SKM-1 treated with dmso at 0.1 percent for 144 hours (cell line): ENCODE measurements at regions not wholly inside any gene's neighbourhood (a gene's known extent, or its start where the extent isn't known, plus 50 kb on each side); places are given as distances from the start of the nearest gene placed in this dataset.
A peak's percentile ranks its signal among the peaks of the same experiment; 100 is the strongest.

Experiments used
- DNase-seq: peaks from one replicate; lab custom pipeline; 2025; ENCODE audit not compliant: unreplicated experiment; lab: John Stamatoyannopoulos, UW

DNA sequence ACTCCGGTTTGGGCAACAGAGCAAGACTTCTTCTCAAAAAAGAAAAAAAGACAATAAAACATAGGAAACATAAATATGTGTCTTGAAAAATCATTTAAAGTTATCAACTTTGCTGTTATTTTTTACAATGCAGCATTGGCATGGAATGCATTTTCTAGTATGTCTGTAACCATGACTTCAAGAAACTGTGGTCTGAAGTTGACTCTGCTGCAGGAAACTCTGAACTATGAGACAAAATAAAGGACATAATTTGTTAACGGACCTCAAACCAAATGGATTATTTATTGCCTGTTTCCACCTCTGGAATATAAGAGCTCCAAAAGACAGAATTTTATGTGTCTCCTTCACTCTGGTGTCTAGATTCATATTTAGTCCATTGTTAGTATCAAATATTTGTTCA, 79.1 kb downstream of the TRIB2 start:
- DNase-seq = no peak

DNA sequence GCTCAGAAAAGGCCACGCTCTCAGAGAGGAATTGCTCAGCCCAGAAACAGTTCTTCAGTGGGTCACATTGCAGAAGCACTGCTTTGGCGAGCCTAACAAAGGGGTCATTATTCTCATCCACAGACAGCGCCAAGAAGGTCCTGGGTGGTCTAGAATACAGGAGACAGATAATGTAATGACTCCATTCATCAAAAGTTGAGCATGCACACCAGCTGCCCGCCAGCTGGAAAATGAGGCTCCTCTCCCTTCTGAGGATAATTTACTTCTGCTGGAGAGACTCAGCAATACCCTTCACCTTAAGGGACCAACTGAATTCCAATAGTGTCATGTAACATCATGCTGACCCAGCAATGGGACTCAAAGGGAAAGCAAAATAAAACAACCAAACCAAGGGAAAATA, 79.9 kb downstream of the TRIB2 start:
- DNase-seq = no peak

DNA sequence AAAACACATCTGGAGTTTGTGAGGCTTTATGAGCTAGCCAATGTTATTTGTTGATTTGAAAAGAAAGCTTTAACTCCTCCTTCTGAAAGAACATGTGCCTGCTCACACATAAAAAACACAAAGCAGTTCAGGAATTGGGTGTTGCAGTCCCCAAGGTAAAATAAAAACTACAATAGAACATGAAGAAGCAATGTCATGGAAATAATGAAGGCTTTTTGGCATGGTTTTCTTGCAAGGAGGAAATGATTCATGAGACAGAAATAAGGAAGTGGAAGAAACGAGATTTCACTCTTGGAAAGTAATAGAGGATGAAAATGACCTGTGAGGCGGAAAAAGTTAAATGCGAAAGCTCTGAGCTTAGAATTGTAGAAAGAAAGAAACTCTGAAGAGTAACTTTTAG, 81.1 kb downstream of the TRIB2 start:
- DNase-seq = peak; percentile 73

DNA sequence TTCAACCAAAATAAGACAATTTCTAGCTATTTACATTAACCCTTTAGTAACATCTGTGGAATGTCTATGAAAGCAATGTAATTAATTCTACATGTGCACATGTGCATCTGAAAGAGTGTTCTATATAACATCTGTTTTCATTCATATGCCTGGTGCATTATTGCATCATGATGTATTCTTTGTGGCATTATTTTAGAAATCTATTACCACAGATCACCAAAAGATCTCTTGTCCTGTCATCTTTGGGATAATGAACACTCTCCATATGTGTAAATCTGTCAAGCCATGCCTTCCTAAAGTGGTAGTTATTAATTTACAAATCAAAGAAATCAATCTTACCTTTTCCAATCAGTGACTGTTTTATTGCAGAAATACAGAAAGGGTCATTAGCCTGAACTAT, 86.9 kb downstream of the TRIB2 start:
- no peak for DNase-seq

DNA sequence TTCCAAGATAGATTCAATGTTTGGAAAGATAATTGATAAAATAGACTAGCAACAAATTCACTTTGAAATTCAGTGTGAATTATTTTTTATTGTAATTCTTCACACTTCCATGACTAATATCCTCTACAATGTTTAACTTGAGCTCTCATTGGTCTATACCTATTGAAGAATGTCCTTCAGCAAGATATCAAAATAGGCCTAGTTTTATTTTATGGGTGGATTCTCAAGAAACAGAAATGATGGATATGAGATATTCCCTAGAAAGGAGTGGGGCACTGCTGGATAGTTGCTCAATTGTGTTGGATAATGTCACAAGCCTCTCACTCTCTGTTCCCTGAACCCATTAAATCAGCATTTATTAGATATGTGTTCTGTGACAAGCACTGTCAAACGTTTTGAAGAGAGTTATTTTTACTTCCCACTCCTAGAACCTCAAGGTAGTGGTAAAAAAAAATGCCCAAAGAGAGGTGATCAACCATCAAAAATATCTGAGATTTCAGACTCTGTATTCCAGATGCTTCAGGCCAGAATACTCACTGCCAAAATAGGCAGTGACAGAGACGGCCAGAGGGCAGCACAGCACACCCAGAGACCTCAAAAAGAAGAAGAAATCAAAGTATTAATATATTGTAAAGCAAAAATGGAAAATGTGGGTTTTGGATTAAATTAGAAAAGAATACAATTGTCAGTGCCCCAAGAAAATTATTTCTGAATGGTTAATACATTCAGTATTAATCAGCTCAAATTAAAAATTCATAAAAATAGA, 87.5 kb downstream of the TRIB2 start:
- DNase-seq = no peak

DNA sequence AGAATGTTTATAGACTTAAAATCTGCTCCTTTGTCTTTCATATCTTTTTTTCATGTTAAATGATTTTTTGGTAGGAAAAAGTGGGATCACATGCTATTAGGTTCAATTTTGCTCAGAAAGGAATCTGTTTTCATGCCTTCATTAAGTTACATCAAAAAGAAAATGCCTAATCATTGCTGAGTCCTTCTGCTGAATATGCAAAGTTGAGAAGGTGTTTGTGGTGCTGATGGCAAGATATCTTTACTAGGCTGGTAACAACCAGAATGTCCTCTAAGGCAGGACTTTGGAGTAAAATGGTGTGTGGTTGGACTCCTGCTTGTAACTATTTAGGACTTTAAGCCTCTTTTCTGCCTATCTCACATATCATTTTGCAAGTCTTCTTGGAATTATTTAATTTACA, 88.3 kb downstream of the TRIB2 start:
- no peak for DNase-seq

DNA sequence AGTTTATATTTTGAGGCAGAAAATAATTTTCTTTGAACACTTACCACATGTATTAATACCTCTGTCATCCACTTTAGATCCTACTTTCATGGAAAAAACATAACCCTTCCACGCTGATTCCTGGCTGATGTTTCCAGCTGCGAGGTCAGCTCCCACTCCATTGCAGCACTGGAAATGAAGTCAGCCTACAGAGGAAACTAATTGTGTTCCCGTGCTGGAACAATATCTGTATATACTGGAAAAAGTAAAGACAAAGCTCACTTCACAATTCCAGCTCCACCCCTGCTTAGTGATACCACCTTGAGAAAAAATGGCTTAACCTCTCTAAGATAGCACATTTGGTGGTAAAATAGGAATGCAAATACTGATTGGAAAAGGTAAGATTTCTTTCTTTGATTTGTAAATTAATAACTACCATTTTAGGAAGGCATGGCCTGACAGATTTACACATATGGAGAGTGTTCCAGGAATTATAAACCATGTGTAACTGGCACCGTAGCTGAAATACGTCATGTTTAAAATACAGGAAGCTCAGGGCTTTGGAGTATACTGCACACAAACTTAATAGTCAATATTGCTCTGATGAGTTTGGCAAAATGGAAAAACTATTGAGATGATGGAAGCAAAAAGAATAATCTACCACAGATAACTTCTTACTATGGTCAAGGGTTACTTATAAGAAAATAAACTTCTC, 90.0 kb downstream of the TRIB2 start:
- DNase-seq = no peak

DNA sequence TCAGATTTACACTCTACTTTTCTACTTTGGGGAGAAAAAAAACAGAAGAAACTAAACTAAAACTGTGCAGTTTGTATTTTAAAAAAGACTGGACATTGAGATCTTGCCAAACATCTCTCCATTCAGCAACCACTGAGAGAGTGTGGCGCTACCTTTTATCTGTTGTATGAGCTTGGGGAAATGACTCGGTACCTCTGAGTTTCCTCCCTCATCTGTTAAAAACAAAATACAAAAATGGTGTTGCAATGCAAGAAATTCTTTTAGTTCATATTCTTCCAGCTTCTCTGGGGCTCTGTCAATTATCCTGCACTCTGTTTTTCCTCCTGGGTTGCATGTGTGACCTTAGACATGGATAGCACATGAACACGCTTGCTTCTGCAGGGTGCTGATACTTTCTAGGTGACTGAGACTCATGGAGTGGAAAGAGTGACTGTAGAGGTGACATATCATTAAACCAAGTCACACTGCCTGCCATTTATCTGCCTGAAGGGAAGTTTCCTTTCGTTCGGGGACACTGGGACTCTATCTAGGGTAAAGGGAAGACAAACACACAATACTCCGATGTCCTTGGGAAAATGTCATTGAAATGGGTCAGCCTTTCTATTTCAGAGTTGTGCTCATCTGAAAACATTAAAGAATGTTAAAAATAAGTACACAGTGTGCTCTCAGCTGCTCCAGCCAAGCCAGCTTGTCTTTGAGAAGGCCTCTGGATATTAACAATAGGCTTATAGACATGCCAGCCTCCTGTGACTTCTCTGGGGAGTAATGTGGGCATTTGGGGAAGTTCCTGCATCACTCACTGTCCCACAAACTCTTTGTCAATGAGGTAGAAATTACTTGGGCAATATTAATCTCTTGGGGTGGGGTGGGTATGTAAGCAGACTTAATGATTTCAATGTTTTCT, 91.4 kb downstream of the TRIB2 start:
- peak; percentile 54 for DNase-seq

DNA sequence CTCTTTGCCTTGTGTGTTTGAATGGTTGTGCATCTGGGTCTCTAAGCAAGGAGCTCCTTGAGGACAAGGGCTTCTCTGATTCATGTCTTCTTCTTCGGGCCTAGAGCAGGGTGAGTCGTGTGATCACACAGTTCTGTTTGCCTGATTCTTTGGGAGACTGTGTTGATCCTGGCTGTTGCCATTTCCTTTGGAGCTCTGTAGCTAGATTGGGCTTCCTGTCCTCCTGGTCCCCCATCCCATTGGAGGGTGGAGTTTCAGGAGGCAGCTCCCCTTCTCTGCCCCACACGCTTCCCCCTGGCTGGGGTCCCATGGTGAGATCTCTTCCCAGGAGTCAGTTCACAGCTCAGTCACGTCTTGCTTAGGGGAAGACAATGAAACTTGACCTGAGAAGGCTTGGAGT, 92.8 kb downstream of the TRIB2 start:
- DNase-seq = no peak

DNA sequence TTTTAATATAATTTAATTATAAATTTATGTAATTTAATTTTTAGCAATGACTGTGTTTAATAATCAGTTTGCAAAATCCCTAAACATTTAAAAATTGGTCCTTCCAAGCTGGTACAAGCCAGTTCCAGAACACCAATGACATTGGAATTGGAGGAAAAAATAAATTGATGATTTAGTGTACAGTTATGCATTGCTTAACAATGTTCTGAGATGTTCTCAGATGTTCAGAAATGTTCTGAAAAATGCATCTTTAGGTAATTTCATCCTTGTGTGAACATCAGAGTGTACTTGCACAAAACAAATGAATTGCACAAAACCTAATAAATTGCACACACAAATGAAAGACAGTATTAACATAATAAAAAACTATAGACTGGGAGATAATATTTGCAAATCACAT, 95.2 kb downstream of the TRIB2 start:
- no peak for DNase-seq

DNA sequence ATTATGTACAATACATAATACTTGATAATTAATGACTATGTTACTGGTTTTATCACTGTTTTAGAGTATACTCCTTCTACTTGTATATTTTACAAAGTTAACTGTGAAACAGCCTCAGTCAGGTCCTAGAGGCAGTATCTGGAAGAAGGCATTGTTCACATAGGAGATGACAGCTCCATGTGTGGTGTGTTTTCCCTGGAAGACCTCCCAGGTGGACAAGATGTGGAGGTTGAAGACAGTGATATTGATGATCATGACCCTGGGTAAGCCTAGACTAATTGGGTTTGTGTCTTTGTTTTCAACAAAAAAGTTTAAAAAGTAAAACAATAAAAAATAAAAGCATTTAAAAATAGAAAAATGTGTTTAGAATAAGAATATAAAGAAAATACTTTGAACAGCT, 96.4 kb downstream of the TRIB2 start:
- DNase-seq = no peak

DNA sequence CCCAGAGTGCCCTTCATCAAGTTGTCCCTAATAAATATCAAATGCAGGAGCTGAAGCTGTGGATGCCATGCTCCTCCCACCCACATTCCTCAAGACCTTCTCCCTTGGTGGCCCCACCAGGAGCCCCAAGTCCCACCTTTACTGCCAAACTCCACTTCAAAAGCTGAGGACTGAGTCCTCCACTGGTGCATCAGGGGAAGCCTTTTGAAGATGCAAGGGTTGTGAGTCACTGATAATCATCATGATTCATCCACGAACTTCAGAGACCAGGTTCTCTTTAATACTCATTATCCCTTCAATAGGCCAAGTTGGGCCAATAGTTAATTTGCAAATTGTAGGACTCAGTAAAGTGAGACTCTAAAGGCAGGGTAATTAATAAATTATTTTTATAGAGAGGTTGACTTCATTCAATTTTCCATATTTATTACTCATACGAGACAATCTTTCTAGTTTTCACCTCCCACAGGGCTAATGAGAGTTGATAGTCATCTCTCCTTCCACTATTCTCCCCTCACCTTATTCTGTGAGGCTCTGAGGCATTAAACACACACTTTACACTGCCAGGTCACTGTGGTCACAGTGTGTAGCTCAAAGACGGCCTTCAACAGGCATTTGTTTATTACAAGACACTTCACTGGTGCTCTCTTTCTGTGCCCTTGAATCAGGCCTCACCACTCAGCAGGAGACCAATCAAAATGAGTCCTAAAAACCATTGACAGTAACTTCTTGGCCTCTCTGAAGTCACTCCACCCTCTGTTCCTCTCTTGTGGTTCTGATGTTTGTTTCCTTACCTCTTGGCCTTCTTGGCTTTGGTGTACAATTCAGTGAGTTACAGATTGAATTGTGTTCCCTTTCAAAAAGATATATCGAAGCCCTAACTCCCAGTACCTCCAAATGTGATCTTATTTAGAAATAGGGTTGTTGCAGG, 99.9 kb downstream of the TRIB2 start:
- DNase-seq = no peak

DNA sequence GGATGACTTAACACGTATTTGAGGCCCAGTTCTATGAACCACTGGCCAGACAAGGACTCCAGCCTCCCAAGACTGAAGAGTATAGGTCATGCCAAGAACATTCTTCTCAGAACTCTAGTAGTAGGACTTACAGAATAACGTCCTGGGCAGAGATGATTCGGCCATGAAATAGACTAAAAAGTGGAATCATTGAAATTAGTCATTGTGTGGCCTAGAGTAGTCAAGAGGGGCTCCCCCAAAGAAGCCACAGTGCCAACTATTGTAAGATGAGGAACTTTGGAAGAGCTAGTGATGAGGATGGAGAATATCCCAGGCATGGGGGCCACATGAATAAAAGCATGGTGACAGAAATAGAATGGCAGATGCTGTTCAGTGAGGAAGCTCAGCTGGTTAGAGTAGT, 101.1 kb downstream of the TRIB2 start:
- DNase-seq = no peak

DNA sequence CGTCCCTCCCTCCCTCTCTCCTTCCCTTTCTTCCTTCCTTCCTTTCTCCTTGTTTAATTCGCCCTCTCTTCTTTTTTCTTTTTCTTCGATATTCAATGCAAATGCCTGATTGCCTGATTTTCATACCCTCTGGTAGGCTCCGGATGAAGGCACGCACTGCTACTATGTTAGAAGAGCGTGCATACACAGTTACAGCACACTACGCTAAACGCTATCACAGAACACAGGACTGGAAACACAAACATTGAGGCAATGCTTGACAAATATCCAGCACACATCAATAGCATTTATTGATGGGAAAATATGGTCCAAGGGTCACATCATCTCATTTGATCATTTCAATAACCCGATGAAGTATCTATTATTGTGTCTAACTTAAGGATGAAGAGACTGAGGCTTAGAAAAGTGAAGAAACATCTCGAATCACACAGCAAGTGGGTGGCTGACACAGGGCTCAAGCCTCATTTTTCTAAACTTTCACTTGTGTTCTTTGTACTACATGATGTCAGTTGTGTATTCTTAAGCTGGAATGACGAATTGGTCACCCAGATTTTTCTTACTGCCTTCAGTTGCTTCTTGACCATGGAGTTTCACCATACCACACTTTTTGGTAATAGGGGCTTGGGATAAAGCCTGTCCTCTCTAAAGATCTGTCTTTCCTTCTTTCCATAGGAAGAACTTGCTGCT, 101.8 kb downstream of the TRIB2 start:
- no peak for DNase-seq

DNA sequence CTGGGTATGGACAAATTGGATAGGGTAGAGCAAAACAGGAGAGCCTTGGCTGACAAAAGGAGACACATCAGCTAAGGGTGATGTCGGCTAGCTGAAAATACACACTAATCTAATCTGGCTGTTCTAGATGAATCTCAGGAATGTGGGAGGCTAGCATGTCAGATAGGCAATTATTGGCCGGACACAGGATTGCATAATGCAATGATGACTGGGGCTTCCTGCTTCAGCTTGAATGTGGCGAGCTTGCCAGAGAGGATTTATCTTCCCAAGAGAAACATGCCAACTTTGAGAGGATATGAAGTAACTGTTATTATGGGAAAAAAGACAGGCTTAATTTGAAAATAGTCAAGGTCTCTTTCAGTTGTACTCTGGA, 102.4 kb downstream of the TRIB2 start:
- DNase-seq = peak; percentile 56

DNA sequence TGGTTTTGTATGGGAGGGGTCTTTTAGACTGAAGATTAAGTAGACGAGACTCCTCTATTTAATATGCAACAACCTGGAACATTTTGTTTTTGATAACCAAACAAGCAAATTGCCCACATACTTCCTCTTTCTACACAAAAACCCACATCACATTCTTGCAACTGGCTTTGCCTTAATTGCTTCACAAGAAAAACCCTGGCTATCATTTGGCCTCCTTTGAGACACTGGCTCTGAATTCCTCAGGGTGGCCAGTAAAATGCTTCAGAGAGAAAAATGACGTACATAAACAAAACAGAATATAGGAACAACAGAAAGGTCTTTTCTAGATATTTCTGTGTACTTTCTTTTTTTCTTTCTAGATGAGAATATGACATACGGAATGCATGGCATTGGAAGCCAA, 103.0 kb downstream of the TRIB2 start:
- DNase-seq = peak; percentile 84

DNA sequence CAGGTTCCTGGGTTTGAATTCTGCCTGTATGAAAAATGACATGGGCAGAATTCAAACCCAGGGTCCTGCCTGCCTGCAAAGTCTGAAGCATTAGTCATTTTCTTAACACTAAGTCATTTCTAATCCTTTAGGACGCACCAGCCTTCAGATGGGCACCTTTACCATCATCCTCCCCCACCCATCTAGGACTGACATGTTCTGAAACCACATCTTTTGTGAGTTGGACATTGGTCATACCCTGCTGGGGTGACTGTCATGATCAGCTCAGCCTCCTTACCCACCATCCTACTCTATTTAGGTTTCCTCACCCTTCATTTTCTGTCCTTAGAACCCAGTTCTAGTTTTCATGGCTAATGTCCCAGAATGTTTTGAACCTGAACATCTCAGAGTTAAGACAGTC, 104.9 kb downstream of the TRIB2 start:
- DNase-seq = no peak

DNA sequence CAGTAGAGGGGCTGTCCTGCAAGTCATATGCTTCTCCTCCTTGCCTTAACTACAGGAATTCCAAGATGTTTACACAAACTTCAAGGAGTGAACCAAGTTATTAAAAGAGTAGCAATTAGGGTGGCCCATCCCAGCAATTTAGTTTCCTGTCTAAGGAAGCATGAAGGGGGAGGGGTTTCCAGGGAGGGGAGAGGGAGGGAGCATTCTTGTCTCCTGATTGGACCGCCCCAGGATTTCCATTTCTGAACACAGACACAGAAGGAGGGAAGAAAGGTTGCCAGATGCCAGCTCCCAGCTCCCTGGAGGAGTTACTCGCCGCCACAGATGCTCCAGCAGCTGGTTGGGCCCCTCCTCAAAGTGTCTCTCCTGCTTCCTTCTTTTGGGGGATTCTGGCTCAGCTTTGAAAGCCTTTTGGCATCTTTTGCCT, 107.6 kb downstream of the TRIB2 start:
- DNase-seq = no peak

DNA sequence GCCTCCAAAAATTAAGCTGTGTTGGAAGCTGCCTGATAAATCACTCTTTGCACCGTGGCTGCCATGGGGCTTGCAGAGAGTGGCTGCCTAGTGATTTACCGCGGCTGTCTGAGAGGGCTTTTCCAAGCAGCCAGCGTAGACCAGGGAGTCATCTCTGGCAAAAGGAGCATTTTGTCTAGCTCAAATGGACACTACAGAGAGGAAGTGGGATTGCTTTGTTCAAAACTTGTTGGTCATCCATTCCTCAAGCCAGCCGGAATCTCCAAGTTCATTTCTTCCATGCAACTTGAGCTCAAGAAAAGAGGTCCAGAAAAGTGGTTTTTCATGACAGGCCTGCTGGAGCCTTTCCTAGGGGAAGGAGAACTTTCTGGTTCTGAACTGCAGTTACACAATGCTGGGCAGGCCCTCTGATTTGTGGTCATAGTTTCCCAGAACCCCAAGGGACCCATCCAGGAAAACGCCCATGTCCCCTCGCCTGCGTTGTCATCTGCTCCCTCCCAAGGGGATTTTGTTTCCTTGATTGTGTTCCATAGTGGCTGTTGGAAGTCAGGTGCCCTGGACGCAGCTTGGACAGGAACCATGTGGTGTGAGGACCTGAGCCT, 108.1 kb downstream of the TRIB2 start:
- DNase-seq = no peak

DNA sequence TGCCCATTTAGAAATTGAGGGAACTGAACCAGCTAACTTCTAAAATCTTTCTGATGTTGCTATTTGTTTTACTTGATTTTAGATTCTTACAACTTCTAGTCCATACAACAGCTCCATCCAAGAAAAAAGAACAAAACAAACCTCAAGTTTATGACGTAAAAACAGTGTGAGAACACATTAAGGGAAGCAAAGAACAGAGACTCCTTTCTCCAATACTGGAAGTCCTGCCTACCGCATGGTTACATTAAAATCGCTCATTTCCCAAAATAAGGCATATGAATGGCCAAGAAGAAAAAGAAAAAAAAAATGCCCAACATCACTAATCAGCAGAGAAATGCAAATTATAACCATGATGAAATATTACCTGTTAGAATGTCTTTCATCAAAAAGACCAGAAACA, 110.0 kb downstream of the TRIB2 start:
- DNase-seq = no peak
